Loucy (cell line): ENCODE measurements at regions not wholly inside any gene's neighbourhood (a gene's known extent, or its start where the extent isn't known, plus 50 kb on each side); places are given as distances from the start of the nearest gene placed in this dataset.

ENCODE experiments used
- H2AFZ ChIP-seq: fragments of 200-600 bp; sonication (generic); 2 replicates; pipeline ENCODE4 v1.6.0; 2016; ENCODE audit warnings: antibody characterized with exemption, mild to moderate bottlenecking, low read length, moderate library complexity
- H3F3A ChIP-seq: fragments of 200-600 bp; 2 replicates; pipeline ENCODE4 v1.6.0; 2016; ENCODE audit warnings: antibody characterized with exemption, low read depth, mild to moderate bottlenecking
- H3K27me3 ChIP-seq: fragments of 200-600 bp; sonication (generic); 2 replicates; pipeline ENCODE4 v1.6.1; 2014; ENCODE audit warnings: low read length, mild to moderate bottlenecking; ENCODE audit not compliant: insufficient read depth, poor library complexity, severe bottlenecking
- H3K36me3 ChIP-seq: fragments of 200-600 bp; sonication (generic); 2 replicates; pipeline ENCODE4 v1.6.1; 2016; ENCODE audit warnings: low read length; ENCODE audit not compliant: insufficient read depth
- H3K4me1 ChIP-seq: fragments of 200-600 bp; sonication (generic); 2 replicates; pipeline ENCODE4 v1.5.1; 2014; ENCODE audit warnings: low read length, mild to moderate bottlenecking; ENCODE audit not compliant: insufficient read depth, poor library complexity, severe bottlenecking
- H3K4me2 ChIP-seq: fragments of 200-600 bp; sonication (generic); 2 replicates; pipeline ENCODE4 v1.6.0; 2014; ENCODE audit warnings: antibody characterized with exemption, low read length, low read depth, mild to moderate bottlenecking; ENCODE audit not compliant: poor library complexity, severe bottlenecking
- H3K4me3 ChIP-seq: fragments of 200-600 bp; sonication (generic); 2 replicates; pipeline ENCODE4 v1.5.1; 2014; ENCODE audit warnings: low read length, mild to moderate bottlenecking, mixed read lengths; ENCODE audit not compliant: poor library complexity, severe bottlenecking
- H3K79me2 ChIP-seq: fragments of 200-600 bp; sonication (generic); 2 replicates; pipeline ENCODE4 v1.6.1; 2014; ENCODE audit warnings: low read length; ENCODE audit not compliant: insufficient read depth
- H3K9ac ChIP-seq: fragments of 200-600 bp; sonication (generic); 2 replicates; pipeline ENCODE4 v1.6.0; 2014; ENCODE audit warnings: mild to moderate bottlenecking, low read depth, low read length, moderate library complexity; ENCODE audit not compliant: poor library complexity, severe bottlenecking
- H3K9me2 ChIP-seq: fragments of 200-600 bp; sonication (generic); replicated peaks from 2 replicates; pipeline ENCODE4 v1.6.1; 2016; ENCODE audit warnings: low read depth, low read length, mixed read lengths
- H3K9me3 ChIP-seq: fragments of 200-600 bp; sonication (generic); 2 replicates; pipeline ENCODE4 v1.6.1; 2014; ENCODE audit warnings: mild to moderate bottlenecking, antibody characterized with exemption, low read length, low read depth; ENCODE audit not compliant: insufficient read depth
- H4K20me1 ChIP-seq: fragments of 200-600 bp; sonication (generic); 2 replicates; pipeline ENCODE4 v1.6.0; 2014; ENCODE audit warnings: antibody characterized with exemption, low read length, mild to moderate bottlenecking; ENCODE audit not compliant: insufficient read depth, poor library complexity, severe bottlenecking
- CTCF ChIP-seq: fragments of 200-600 bp; sonication (generic); conservative IDR thresholded peaks from 2 replicates; pipeline ENCODE4 v1.5.1; 2014; ENCODE audit warnings: mild to moderate bottlenecking, antibody characterized with exemption, low read length
- EZH2phosphoT487 ChIP-seq: fragments of 200-600 bp; IDR thresholded peaks from 2 replicates; pipeline ENCODE4 v1.6.1; 2018; ENCODE audit warnings: antibody characterized with exemption, mild to moderate bottlenecking, moderate library complexity, borderline replicate concordance

GRCh38 chr9:36731068-36731956, 158.6 kb downstream of the MELK start:
- Histone ChIP-seq H3K79me2 (no peaks in the 10 kb centered on the region), H3K36me3 (no peaks in the 10 kb centered on the region), H3K9me3 (no peaks in the 10 kb centered on the region), H3K4me2 (no peak overlapping the region), H3K9ac (no peak overlapping the region), H3K9me2 (no peaks in the 10 kb centered on the region), H3K4me1 (no peaks in the 10 kb centered on the region), H3K27me3 (no peaks in the 10 kb centered on the region), H2AFZ (no peak overlapping the region), H3F3A (no peaks in the 10 kb centered on the region), H4K20me1 (no peaks in the 10 kb centered on the region), H3K4me3 (no peak overlapping the region)
- TF ChIP-seq EZH2phosphoT487 (no peak), CTCF (no peak)

- no peak overlapping the region for H3K9ac ChIP-seq
- no peaks in the 10 kb centered on the region for H3K4me1 ChIP-seq
- H3K27me3 ChIP-seq, result no peaks in the 10 kb centered on the region
- H4K20me1 ChIP-seq, result no peaks in the 10 kb centered on the region
- H3K79me2 ChIP-seq, result no peaks in the 10 kb centered on the region
- H3K4me2 ChIP-seq, result no peak overlapping the region
- no peak overlapping the region for H2AFZ ChIP-seq
- H3K9me2 ChIP-seq, result no peaks in the 10 kb centered on the region
- TF ChIP-seq EZH2phosphoT487 (no peak), CTCF (no peak)
- no peak overlapping the region for H3K4me3 ChIP-seq
- H3K36me3 ChIP-seq, result no peaks in the 10 kb centered on the region
- H3F3A ChIP-seq, result no peaks in the 10 kb centered on the region
- H3K9me3 ChIP-seq, result no peaks in the 10 kb centered on the region
Measured at GRCh38 chr9:36734737-36735136, 162.0 kb downstream of the MELK start.

- H3K9me2 ChIP-seq, result no peaks in the 10 kb centered on the region
- no peak overlapping the region for H3K4me3 ChIP-seq
- H3K4me1 ChIP-seq, result no peaks in the 10 kb centered on the region
- H3K36me3 ChIP-seq, result no peaks in the 10 kb centered on the region
- no peaks in the 10 kb centered on the region for H3K79me2 ChIP-seq
- H3K9ac ChIP-seq, result no peak overlapping the region
- H3K27me3 ChIP-seq, result no peaks in the 10 kb centered on the region
- no peaks in the 10 kb centered on the region for H3F3A ChIP-seq
- H2AFZ ChIP-seq, result no peak overlapping the region
- no peaks in the 10 kb centered on the region for H4K20me1 ChIP-seq
- TF ChIP-seq CTCF, result no peak
- TF ChIP-seq EZH2phosphoT487, result no peak
- no peak overlapping the region for H3K4me2 ChIP-seq
- H3K9me3 ChIP-seq, result no peaks in the 10 kb centered on the region
Measured at GRCh38 chr9:36736648-36737047, 164.0 kb downstream of the MELK start.
